ENCODE measurements at regions not wholly inside any gene's neighbourhood (a gene's known extent, or its start where the extent isn't known, plus 50 kb on each side); places are given as distances from the start of the nearest gene placed in this dataset.

GRCh38 chr20:58045579-58045978 is 182.9 kb downstream of the ANKRD60 start:
- DNase-seq (ENCODE audit: low read depth, low spot score): no peak
- Histone ChIP-seq H3K4me3 (ENCODE audit: low read depth, low read length) (no peak overlapping the region), H3K9me3 (ENCODE audit: control insufficient read depth, insufficient read depth, low read length) (no peaks in the 10 kb centered on the region), H3K27me3 (ENCODE audit: control insufficient read depth, insufficient read depth, low read length) (no peaks in the 10 kb centered on the region), H3K27ac (ENCODE audit: low read depth, low read length) (no peak overlapping the region)
- ChIA-PET CTCF (no interaction called here), POLR2A (no interaction called here)
- no peak for TF ChIP-seq CTCF (IDR thresholded peaks at IDR 0.05; ENCODE audit: low read depth, low read length)

GRCh38 chr20:58044931-58045555 is 183.4 kb downstream of the ANKRD60 start:
- DNase-seq (ENCODE audit: low read depth, low spot score): no peak
- TF ChIP-seq CTCF (IDR thresholded peaks at IDR 0.05; ENCODE audit: low read depth, low read length): no peak
- no peaks in the 10 kb centered on the region for H3K27me3 ChIP-seq (ENCODE audit: control insufficient read depth, insufficient read depth, low read length)
- no peak overlapping the region for H3K4me3 ChIP-seq (ENCODE audit: low read depth, low read length)
- H3K27ac ChIP-seq (ENCODE audit: low read depth, low read length): no peak overlapping the region
- ChIA-PET POLR2A (no interaction called here), CTCF (no interaction called here)
- H3K9me3 ChIP-seq (ENCODE audit: control insufficient read depth, insufficient read depth, low read length): no peaks in the 10 kb centered on the region

GRCh38 chr20:58044286-58044685 is 184.2 kb downstream of the ANKRD60 start:
- H3K9me3 ChIP-seq (ENCODE audit: control insufficient read depth, insufficient read depth, low read length): no peaks in the 10 kb centered on the region
- no peak for DNase-seq (ENCODE audit: low read depth, low spot score)
- no peak overlapping the region for H3K4me3 ChIP-seq (ENCODE audit: low read depth, low read length)
- H3K27ac ChIP-seq (ENCODE audit: low read depth, low read length): no peak overlapping the region
- CTCF ChIA-PET: no interaction called here
- no peak for TF ChIP-seq CTCF (IDR thresholded peaks at IDR 0.05; ENCODE audit: low read depth, low read length)
- POLR2A ChIA-PET: no interaction called here
- no peaks in the 10 kb centered on the region for H3K27me3 ChIP-seq (ENCODE audit: control insufficient read depth, insufficient read depth, low read length)

- DNase-seq (ENCODE audit: low read depth, low spot score): no peak
- no peak overlapping the region for H3K27ac ChIP-seq (ENCODE audit: low read depth, low read length)
- no peak for TF ChIP-seq CTCF (IDR thresholded peaks at IDR 0.05; ENCODE audit: low read depth, low read length)
- H3K9me3 ChIP-seq (ENCODE audit: control insufficient read depth, insufficient read depth, low read length): no peaks in the 10 kb centered on the region
- ChIA-PET POLR2A (interaction anchor here (0.6 kb wide), 1 partner anchor 281 kb away, joined by 6 read pairs; no protein-coding TSS in a partner anchor), CTCF (no interaction called here)
- H3K27me3 ChIP-seq (ENCODE audit: control insufficient read depth, insufficient read depth, low read length): no peaks in the 10 kb centered on the region
- no peak overlapping the region for H3K4me3 ChIP-seq (ENCODE audit: low read depth, low read length)
These were observed 185.0 kb downstream of the ANKRD60 start for GRCh38 chr20:58043236-58044140.

GRCh38 chr20:58042591-58042990 is 185.9 kb downstream of the ANKRD60 start:
- Histone ChIP-seq H3K4me3 (ENCODE audit: low read depth, low read length) (no peak overlapping the region), H3K27me3 (ENCODE audit: control insufficient read depth, insufficient read depth, low read length) (no peaks in the 10 kb centered on the region), H3K9me3 (ENCODE audit: control insufficient read depth, insufficient read depth, low read length) (no peaks in the 10 kb centered on the region), H3K27ac (ENCODE audit: low read depth, low read length) (no peak overlapping the region)
- no peak for DNase-seq (ENCODE audit: low read depth, low spot score)
- no peak for TF ChIP-seq CTCF (IDR thresholded peaks at IDR 0.05; ENCODE audit: low read depth, low read length)
- POLR2A ChIA-PET: no interaction called here
- CTCF ChIA-PET: no interaction called here

All from AG04450 (cell line).